ENCODE measurements at regions not wholly inside any gene's neighbourhood (a gene's known extent, or its start where the extent isn't known, plus 50 kb on each side); places are given as distances from the start of the nearest gene placed in this dataset.

- H3F3A ChIP-seq (ENCODE audit: low read length, unreplicated experiment): no peaks in the 10 kb centered on the region
- TF ChIP-seq EZH2 (IDR thresholded peaks at IDR 0.05; ENCODE audit: low read length, unreplicated experiment) (no peak), CTCF (conservative IDR thresholded peaks at IDR 0.05; ENCODE audit: low read depth, low read length) (no peak), EZH2phosphoT487 (IDR thresholded peaks at IDR 0.05; ENCODE audit: borderline replicate concordance, low read length) (no peak)
- no TSS peak for BruUV-seq (replicated peaks)
- 0 out of 2 replicates have a peak, but pooled peaks cover 3% of the 10 kb centered on the region for H4K20me1 ChIP-seq (ENCODE audit: low read length)
- no peak overlapping the region for H3K27ac ChIP-seq (ENCODE audit: low read length)
- no peak overlapping the region for H3K4me3 ChIP-seq (ENCODE audit: low read length)
- no peaks in the 10 kb centered on the region for H3K79me2 ChIP-seq (ENCODE audit: low read length)
- peaks cover 39% of the 10 kb centered on the region for H3K27me3 ChIP-seq (ENCODE audit: low read length)
- H3K36me3 ChIP-seq (ENCODE audit: low read depth, low read length): no peaks in the 10 kb centered on the region
- ChIA-PET CTCF (no interaction called here), POLR2A (ENCODE audit: unreplicated experiment) (no interaction called here)
- H3K9me2 ChIP-seq (replicated peaks; ENCODE audit: low read length): no peaks in the 10 kb centered on the region
- no peak for ATAC-seq
- intact Hi-C loops (cut with micrococcal nuclease): no loop called here
- no peak overlapping the region for H3K4me2 ChIP-seq (ENCODE audit: low read length)
- DNase-seq: no peak
- H3K4me1 ChIP-seq (ENCODE audit: insufficient read depth, low read length): no peaks in the 10 kb centered on the region
- H3K9ac ChIP-seq (ENCODE audit: low read length): no peak overlapping the region
- no peak overlapping the region for H2AFZ ChIP-seq (ENCODE audit: low read length)
- H3K9me3 ChIP-seq (ENCODE audit: low read length): no peaks in the 10 kb centered on the region
Observed at GRCh38 chr1:5515501-5515900, 476.7 kb downstream of the NPHP4 start.

- Histone ChIP-seq H3F3A (ENCODE audit: low read length, unreplicated experiment) (no peaks in the 10 kb centered on the region), H3K79me2 (ENCODE audit: low read length) (no peaks in the 10 kb centered on the region), H3K36me3 (ENCODE audit: low read depth, low read length) (no peaks in the 10 kb centered on the region), H3K4me1 (ENCODE audit: insufficient read depth, low read length) (no peaks in the 10 kb centered on the region), H3K27ac (ENCODE audit: low read length) (no peak overlapping the region), H3K9me2 (replicated peaks; ENCODE audit: low read length) (no peaks in the 10 kb centered on the region), H3K27me3 (ENCODE audit: low read length) (peaks cover 44% of the 10 kb centered on the region), H4K20me1 (ENCODE audit: low read length) (0 out of 2 replicates have a peak, but pooled peaks cover 3% of the 10 kb centered on the region), H2AFZ (ENCODE audit: low read length) (no peak overlapping the region), H3K9ac (ENCODE audit: low read length) (no peak overlapping the region), H3K4me3 (ENCODE audit: low read length) (no peak overlapping the region), H3K9me3 (ENCODE audit: low read length) (no peaks in the 10 kb centered on the region), H3K4me2 (ENCODE audit: low read length) (no peak overlapping the region)
- CTCF ChIA-PET: no interaction called here
- BruUV-seq (replicated peaks): no TSS peak
- intact Hi-C loops (cut with micrococcal nuclease): loop anchor here (1.0 to 5.0 kb wide), 2 partner anchors 232 to 1602 kb away; no protein-coding TSS in a partner anchor
- ATAC-seq (peak; percentile 89), DNase-seq (peak; percentile 73)
- TF ChIP-seq EZH2 (IDR thresholded peaks at IDR 0.05; ENCODE audit: low read length, unreplicated experiment): no peak
- TF ChIP-seq CTCF (conservative IDR thresholded peaks at IDR 0.05; ENCODE audit: low read depth, low read length): peak; percentile 100
- POLR2A ChIA-PET (ENCODE audit: unreplicated experiment): no interaction called here
Observed at GRCh38 chr1:5514527-5515183, 477.6 kb downstream of the NPHP4 start.

DNA sequence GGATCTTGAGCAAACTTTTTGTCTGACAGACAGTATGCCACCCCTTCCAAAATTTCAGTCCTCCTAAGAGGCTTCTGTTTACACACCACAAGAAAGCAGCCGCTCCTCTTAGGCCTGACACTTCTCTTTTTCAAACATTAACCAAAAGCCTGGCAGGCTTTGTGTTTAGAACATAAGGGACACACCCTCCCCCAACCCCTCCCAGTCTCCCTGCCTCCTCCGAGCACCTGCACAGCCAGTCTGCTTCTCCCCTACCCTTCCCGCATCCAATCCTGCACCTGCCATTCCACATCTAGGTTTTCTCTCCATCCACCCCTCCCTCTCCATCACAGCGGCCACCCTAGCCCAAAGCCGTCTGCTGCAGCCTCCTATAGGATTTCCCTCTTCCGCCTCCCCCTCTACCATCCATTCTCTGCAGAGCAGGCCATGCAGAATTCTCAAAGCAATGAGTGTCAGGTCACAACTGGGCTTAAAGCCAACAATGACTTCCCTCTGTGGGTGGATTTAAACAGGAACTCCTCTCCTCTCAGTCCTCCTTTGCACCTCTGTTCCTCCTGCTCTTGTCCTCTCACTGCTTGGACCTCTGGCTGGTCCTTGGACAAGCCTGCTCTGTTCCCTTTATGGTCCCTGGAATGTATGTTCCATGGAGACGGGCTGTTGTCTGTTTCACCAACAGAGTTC is 478.2 kb downstream of the NPHP4 start:
- Histone ChIP-seq H3K79me2 (ENCODE audit: low read length) (no peaks in the 10 kb centered on the region), H3K4me3 (ENCODE audit: low read length) (no peak overlapping the region), H2AFZ (ENCODE audit: low read length) (no peak overlapping the region), H3K9ac (ENCODE audit: low read length) (no peak overlapping the region), H3F3A (ENCODE audit: low read length, unreplicated experiment) (no peaks in the 10 kb centered on the region), H4K20me1 (ENCODE audit: low read length) (0 out of 2 replicates have a peak, but pooled peaks cover 3% of the 10 kb centered on the region), H3K9me2 (replicated peaks; ENCODE audit: low read length) (no peaks in the 10 kb centered on the region), H3K27me3 (ENCODE audit: low read length) (peaks cover 48% of the 10 kb centered on the region), H3K4me1 (ENCODE audit: insufficient read depth, low read length) (no peaks in the 10 kb centered on the region), H3K4me2 (ENCODE audit: low read length) (no peak overlapping the region), H3K36me3 (ENCODE audit: low read depth, low read length) (no peaks in the 10 kb centered on the region), H3K9me3 (ENCODE audit: low read length) (no peaks in the 10 kb centered on the region), H3K27ac (ENCODE audit: low read length) (no peak overlapping the region)
- TF ChIP-seq EZH2 (IDR thresholded peaks at IDR 0.05; ENCODE audit: low read length, unreplicated experiment) (no peak), EZH2phosphoT487 (IDR thresholded peaks at IDR 0.05; ENCODE audit: borderline replicate concordance, low read length) (no peak), CTCF (conservative IDR thresholded peaks at IDR 0.05; ENCODE audit: low read depth, low read length) (no peak)
- ChIA-PET POLR2A (ENCODE audit: unreplicated experiment) (no interaction called here), CTCF (no interaction called here)
- intact Hi-C loops (cut with micrococcal nuclease): loop anchor here (1.0 to 5.0 kb wide), 2 partner anchors 232 to 1602 kb away; no protein-coding TSS in a partner anchor
- ATAC-seq (no peak), DNase-seq (peak; percentile 18)
- no TSS peak for BruUV-seq (replicated peaks)
